IMR-90 (cell line): ENCODE measurements at regions not wholly inside any gene's neighbourhood (a gene's known extent, or its start where the extent isn't known, plus 50 kb on each side); places are given as distances from the start of the nearest gene placed in this dataset.

Experiments used
- CHD1 ChIP-seq: IDR thresholded peaks from 2 replicates; pipeline ENCODE4 v1.6.1; 2012; ENCODE audit warnings: low read depth, low read length, improper control_type of control experiment
- CTCF ChIP-seq: conservative IDR thresholded peaks from 2 replicates; pipeline ENCODE4 v1.5.1; 2012; ENCODE audit warnings: mild to moderate bottlenecking, low read depth, low read length, improper control_type of control experiment
- POLR2A ChIP-seq: IDR thresholded peaks from 2 replicates; pipeline ENCODE4 v1.6.1; 2012; ENCODE audit warnings: mild to moderate bottlenecking, low read depth, low read length
- RAD21 ChIP-seq: IDR thresholded peaks from 2 replicates; pipeline ENCODE4 v1.6.1; 2012; ENCODE audit warnings: low read length, improper control_type of control experiment

- TF ChIP-seq POLR2A (no peak), CTCF (no peak), CHD1 (no peak), RAD21 (no peak)
These were observed 695.9 kb downstream of the EPHA7 start for GRCh38 chr6:92723390-92723931.
